ENCODE measurements at regions not wholly inside any gene's neighbourhood (a gene's known extent, or its start where the extent isn't known, plus 50 kb on each side); places are given as distances from the start of the nearest gene placed in this dataset.
"Not testable (repeated sequence)": the region's sequence is repeated elsewhere in the genome, so short reads cannot be mapped to it uniquely, and the experiment has no call there.

DNA sequence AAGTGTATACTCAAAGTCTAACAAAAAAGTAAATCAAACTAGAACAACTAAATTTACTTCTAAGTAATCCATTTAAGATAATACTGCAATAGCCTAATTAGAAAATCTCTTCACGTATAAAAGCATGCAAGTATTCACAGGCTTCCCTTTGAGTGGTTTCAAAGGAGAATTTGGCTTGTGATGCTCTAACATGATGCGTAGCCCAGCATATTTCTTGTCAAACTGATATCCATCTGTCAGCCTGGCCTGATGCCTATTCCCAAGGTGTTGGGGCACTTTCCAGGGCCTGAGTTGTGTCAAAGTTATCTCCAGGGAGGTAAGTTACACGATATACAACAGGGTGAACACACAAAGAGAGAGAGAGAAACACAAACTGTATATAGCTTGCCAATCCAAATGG, 287.0 kb upstream of the MAGEB18 start:
- no peak for DNase-seq (ENCODE audit: low read depth, low spot score)

DNA sequence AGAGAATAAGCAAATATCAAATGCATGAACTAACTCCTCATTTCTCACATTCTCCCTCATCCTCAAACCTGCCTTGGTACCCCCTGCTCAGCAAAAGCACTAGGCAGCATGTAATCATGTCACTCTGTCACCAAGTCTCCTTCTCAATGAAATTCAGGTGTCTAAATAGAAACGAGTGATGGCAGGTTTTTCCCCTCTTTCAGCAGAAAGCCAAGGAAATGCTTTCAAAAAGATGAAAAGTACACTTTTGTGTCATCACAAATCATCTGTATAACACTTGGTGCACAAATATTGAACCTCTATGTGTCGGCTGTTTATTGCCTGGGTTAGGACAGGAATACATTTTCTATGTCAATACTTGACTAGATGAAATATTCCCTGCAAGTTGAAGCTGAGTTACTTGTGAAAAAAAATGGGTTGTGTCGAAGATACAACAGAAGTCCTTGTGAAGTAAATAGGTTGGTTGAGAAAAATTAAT, 285.1 kb upstream of the MAGEB18 start:
- DNase-seq (ENCODE audit: low read depth, low spot score) = no peak

DNA sequence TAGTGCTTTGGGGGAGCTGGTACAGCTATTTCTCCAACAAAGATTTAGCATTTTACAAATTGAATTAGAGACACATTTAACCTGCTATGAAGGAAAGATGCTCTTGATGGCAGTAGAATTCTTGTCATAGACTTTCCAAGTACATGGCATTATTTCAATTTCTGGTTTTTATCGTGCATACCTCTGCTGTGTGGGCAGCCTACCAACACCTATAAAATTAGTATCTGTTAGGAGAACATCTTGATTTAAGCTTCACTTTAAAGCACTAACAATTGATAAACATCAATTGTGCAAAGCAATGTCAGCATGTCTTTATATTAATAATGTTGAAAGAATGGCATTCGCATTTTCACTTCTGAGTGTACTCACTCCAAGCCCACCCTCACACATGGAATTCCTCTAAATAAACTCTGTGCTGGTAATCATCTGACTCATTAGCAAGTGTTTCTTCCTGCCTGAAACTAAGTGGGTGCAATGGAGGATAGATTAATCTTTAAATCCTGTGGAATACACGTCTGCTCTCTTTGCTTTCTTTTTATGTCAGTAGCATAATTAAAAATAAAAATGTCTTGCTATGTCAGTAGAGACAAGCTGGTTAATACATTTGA, 279.8 kb upstream of the MAGEB18 start:
- DNase-seq (ENCODE audit: low read depth, low spot score) = no peak

DNA sequence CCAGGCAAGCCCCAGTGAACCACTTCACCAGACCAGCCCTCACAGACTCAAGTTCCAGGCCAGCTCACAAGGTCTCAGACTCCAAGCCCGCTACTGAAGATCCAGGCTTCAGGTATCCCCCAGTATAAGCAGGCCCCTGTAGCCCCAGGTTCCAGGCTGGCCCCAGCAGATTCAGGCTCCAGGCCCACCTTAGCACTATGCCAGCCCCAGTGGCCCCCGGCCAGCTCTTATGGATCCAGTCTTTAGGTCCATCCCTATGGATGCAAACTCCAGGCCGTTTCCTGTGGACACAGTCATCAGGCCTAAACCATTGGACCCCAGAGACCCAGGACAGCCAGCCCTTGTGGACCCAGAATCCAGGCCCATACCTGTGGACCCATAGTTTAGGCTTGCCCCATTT, 277.8 kb upstream of the MAGEB18 start:
- DNase-seq (ENCODE audit: low read depth, low spot score) = no peak

DNA sequence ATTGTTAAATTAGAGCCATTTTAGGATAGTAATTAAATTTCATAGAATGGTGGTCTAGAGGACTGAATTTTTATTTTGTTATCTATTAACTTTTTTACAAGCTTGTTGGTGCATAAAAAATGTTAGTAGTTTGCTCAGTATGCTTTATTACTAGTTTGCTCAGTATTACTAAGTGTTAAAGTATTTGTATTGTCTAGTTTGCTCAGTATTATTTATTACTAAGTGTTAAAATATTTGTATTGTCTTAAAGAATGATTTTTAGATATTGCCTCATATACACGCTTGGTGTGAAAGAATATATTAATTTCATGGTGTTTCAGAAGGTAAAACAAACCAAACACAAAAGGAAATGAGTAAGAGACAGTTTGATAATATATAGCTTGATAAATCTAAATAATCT, 268.4 kb upstream of the MAGEB18 start:
- no peak for DNase-seq (ENCODE audit: low read depth, low spot score)

DNA sequence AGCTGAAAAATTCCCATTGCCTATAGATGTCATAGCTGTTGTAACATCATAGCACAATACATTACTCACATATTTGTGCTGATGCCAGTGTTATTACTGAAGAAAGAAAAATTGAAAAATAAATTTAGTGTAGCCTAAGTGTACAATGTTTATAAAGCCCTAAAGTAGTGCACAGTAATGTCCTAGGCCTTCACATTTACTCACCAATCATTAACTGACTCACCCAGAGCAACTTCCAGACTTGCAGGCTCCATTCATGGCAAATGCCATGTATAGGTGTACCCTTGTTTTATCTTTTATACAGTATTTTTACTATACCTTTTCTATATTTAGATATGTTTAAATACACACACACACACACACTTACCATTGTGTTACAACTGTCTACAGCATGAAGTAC, 265.4 kb upstream of the MAGEB18 start:
- DNase-seq (ENCODE audit: low read depth, low spot score) = no peak

DNA sequence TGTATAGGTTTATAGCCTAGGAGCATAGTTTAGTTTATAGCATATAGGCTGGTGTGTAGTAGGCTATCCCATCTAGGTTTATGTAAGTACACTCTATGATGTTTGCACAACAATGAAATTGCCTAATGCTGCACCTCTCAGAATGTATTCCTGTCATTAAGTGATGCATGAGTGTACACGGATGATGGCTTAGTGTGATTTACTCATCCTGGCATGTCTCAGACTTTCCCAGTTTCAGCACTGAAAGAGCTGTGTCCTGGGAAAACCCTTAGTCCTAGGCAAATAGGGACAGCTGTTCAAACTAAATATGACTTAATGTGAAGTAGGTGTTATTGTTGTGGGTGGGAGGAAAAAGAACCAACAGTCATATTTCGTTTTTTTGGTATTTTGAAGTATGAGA, 264.9 kb upstream of the MAGEB18 start:
- DNase-seq (ENCODE audit: low read depth, low spot score) = no peak

DNA sequence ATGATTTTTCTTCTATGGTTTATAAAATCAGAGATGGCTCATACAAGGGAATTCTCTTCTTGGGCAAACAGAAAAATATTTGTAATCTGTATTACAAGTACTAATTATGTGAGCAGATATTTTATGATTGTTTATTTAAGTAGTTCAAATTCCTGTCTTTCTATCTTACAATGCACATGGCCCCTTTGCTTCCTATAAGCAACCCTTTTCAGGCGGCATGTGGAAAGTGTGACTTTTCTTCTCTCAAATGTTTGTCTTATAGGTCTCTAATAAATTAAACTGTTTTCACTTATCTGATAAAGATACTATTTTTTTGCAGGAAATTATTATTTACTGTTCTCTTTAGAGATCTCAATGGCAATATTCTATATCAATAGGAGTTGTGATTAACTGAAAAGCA, 259.3 kb upstream of the MAGEB18 start:
- no peak for DNase-seq (ENCODE audit: low read depth, low spot score)

DNA sequence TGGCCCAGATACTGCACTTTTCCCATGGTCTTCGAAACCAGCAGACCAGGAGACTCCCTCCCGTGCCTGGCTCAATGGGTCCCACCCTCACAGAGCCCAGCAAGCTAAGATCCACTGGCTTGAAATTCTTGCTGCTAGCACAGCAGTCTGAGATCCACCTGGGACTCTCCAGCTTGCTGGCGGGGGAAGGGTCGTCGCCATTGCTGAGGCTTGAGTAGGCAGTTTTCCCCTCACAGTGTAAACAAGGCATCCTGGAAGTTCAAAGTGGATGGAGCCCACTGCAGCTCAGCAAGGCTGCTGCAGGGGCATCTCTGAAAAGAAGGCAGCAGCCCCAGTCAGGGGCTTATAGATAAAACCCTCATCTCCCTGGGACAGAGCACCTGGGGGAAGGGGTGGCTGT, 255.6 kb upstream of the MAGEB18 start:
- DNase-seq (ENCODE audit: low read depth, low spot score) = not testable (repeated sequence)

DNA sequence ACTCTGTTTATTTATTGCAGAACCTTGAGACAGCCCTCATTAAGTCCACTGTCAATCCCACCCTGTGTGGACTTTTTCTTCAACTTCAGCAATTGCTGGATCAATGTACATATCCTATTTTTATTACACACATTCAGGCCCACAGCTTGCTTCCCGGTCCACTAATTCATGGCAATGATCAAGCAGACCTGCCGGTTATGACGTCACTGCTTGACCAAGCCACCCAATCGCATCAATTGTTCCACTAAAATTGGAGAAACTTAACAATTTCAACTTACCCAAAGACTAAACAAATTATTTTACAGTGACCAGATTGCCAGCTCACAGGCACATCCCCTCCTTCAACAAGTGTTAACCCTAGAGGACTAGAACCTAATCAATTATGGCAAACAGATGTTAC, 240.4 kb upstream of the MAGEB18 start:
- DNase-seq (ENCODE audit: low read depth, low spot score) = no peak

DNA sequence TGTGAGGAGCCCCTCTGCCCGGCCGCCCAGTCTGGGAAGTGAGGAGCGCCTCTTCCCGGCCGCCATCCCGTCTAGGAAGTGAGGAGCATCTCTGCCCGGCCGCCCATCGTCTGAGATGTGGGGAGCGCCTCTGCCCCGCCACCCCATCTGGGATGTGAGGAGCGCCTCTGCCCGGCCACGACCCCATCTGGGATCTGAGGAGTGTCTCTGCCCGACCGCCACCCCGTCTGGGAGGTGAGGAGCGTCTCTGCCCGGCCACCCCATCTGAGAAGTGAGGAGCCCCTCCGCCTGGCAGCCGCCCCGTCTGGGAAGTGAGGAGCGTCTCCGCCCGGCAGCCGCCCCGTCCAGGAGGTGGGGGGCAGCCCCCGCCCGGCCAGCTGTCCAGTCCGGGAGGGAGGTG, 232.4 kb upstream of the MAGEB18 start:
- DNase-seq (ENCODE audit: low read depth, low spot score) = not testable (repeated sequence)

DNA sequence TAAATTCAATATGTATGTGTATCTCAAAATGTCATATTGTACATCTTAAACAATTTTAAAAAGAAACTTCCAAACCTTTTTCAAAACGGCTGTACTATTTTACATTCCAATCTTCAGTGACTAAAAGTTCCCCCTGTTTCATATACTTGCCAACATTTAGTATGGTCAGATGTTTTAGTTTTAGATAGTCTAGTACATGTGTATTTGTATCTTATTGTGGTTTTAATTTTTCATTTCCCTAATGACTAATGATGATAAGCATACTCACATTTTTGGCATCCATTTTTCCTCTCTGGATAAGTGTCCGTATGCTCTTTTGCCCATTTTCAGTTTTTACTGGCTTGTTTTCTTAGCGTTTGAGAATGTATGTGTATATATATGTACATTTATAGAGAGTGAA, 212.2 kb upstream of the MAGEB18 start:
- DNase-seq (ENCODE audit: low read depth, low spot score) = no peak

DNA sequence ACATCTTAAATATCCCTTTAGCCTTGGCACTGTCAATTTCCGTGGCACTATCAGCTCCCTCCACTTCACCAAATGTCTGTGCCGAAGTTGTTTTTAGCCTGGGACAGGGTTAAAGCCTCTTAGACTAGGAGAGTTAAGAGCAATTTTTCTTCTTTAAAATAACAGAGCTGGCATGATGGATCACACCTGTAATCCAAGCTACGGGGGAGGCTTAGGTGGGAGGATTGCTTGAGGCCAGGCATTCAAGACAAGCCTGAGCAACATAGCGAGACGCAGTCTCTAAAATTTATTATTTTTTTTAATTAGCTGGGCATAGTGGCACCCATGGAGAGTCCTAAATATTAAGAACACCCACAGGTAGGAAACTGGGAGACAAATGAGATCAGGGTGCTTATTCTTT, 209.8 kb upstream of the MAGEB18 start:
- DNase-seq (ENCODE audit: low read depth, low spot score) = no peak

DNA sequence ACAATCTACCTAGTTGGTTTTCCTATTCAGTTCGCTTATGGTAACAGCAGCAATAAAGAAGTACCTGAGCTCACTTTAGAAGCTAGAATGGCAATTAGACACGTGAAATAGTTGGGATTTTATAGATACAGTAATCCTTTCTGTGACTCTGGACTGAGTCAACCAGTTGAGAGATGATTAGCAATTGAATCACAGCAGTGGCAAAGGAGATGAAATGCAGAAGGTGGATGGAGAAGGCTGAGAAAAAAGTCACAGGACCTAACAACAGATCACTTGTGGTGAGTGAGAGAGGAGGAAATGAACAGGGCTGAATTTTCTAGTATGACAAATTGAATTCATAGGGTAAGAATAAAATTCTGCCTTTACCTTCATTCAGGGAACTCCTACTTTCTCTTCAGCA, 197.1 kb upstream of the MAGEB18 start:
- no peak for DNase-seq (ENCODE audit: low read depth, low spot score)

DNA sequence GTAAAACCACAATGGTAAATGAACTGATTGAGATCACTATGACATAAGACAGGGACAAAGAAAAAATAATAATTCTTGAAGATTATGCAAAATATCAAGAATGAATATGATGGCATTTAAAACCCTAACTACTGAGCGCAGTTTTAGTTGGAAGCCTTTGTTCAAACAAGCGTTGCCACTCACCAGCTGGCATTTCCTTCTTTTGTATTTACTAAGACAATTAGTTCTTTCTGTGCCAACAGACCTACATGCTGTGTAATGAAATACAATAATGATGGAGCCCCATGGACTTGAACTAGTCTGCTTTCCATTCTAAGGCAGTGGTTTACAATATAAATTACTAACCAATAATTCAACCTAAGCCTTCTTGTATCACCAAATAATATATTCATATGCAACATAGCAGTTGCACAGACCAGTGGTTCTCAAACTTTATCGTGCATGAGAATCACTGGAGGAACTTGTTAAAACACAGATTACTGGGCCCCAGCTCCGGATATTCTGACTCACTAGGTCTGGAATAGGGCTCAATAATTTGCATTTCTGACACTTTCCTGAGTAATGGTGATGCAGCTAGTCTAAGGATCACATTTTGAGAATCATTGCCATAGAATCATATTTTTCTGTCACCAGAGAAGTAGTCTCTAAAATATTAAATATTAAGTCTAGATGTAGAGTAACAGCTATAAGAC, 196.4 kb upstream of the MAGEB18 start:
- DNase-seq (ENCODE audit: low read depth, low spot score) = no peak

DNA sequence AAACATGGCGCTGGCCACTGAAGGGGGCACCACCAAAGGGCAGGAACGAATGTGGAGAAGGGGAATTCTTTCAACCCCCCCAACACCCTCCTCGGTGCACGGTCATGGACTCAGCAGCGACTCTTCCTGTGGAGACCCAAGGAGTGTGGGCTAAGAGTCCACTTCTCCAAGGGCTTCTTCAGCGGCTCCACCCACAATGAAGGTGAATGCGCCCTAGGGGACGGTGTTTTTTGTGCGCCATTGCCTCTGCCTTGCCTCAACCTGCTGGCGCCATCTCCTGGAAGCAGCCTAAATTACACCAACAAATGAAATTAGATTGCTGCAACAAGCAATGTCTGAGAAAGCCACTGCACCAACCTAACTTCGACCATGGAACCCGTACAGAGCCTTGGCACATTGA, 169.2 kb upstream of the MAGEB18 start:
- DNase-seq (ENCODE audit: low read depth, low spot score) = no peak

DNA sequence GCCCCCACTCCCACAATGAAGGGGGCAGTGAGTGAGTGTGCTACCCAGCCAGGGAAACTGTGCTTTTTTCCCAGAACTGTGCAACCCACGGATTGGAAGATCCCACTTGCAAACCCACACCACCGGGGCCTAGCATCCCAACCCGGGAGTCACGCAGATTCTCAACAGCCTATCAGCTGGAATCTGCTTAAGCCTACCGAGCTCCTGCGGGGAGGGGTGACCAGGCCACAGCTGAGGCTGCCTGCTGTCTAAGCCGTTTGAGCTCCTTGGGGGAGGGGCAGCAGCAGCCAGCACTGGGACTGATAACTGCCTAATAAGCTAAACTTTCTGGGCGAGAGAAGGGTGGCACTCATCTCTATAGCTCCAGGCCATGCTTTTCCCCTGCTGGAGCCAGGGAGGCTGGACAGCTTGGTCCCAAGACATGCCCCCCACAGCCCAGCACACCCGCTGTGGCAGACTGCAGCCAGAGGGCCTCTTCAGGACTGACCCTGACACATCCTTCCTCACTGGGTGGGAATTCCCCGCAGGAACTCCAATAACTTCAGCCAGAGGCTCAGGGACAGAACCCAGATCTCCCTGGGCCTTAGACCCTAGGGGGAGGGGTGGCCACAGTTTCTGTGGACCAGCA, 161.3 kb upstream of the MAGEB18 start:
- DNase-seq (ENCODE audit: low read depth, low spot score) = no peak

DNA sequence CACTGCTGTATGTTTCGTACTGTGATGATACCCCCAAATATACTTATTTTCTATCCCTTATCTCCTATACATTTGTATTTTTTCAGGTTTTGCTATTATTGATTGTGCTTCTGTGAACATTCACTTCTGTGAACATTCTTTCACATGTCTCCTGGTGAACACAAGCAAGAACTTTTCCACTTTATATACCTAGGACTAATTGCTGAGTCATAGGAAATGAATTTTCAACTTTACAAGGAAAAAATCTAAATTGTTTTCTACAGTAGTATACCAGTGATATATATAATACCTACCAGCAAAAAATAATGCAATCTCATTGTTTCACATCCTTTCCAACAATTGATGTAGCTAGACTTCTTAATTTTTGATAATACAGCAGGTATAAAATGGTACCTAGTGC, 139.5 kb upstream of the MAGEB18 start:
- DNase-seq (ENCODE audit: low read depth, low spot score) = no peak

DNA sequence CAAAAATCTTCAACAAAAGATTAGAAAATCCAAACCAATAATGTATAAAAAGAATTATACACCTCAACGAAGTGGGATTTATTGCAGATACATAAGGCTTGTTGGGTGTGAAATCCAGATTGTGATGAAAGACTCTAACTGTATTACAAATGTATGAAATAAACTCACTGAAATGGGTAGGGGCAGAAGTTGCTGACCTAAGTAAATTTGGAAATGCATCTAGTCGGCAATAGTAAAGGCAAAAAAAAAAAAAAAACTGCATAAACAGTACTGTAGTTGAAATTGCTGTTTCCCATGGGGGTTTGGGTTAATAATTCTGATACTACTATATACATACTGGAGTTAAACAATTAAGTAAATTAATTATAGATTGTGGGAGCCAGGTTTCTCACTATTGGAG, 130.7 kb upstream of the MAGEB18 start:
- DNase-seq (ENCODE audit: low read depth, low spot score) = no peak

DNA sequence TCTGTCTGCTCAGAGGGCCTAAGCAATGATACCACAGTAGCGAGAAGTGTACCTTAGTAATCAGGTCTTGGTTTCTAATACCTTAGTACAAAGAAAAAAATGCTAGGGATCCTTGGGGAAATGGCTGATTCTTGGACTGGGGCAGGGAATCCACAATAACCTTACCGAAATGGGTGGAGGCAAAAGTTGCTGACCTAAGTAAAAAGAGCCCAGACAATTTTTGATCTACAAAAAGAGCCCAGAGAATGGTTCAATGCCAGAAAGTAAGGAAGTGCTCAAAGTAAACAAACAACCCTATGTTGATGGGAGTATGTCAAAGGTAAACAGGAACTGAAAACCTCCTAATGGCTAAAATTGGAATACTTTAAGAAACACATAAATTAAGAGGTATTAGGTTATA, 130.1 kb upstream of the MAGEB18 start:
- DNase-seq (ENCODE audit: low read depth, low spot score) = no peak

DNA sequence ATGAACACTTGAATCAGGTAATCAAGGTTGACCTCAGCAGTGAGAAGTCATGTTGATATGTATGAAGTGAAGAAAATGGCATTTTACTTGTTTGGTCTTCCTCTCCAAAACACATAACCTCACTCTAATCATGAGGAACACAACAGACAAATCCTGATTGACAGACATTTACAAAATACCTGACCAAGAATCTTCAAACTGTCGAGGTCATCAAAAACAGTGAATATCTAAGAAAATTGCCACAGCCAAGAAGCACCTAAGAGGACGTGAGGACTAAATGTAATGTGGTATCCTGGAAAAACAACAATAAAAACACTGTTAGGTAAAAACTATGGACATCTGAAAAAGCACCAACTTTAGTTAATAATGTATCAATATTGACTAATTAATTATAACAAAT, 129.5 kb upstream of the MAGEB18 start:
- no peak for DNase-seq (ENCODE audit: low read depth, low spot score)

DNA sequence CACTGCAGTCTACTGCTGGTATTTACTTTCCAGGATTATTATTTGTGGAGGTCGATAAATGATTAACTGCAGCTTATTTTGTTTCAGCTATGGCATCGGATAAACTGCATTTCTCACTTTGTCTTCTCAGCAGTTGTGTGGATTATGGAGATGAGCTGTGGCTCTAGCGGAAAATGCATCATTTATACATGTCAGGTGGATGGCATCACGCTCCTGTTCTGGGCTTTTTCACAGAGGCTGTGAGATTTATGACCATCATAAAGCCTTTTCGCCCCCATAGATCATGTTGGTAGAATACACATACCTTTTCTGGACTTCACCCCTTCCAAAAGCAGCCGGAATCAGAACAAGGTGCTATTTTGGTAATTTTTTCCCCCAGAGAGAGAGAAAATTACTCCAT, 118.8 kb upstream of the MAGEB18 start:
- no peak for DNase-seq (ENCODE audit: low read depth, low spot score)

DNA sequence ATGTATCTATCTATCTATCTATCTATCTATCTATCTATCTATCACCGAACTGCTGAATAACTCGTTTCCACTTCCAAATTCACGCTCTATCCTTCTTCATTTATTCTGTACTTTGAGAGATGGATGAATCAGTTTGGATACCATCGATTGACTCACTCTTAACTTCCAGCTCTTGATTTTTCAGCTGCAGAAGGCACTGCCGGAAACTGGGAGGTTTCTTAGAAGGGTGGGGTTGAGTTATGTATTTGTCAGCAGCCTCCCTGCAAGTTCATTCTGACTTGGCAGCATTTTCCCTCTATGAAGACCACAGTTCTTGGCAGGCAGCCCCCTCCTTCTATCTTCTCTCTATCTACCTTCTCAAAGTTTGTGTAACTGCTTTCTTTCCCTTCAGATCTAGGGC, 112.0 kb upstream of the MAGEB18 start:
- no peak for DNase-seq (ENCODE audit: low read depth, low spot score)
